CD4-positive, alpha-beta T cell (primary cell): ENCODE measurements at regions not wholly inside any gene's neighbourhood (a gene's known extent, or its start where the extent isn't known, plus 50 kb on each side); places are given as distances from the start of the nearest gene placed in this dataset.
"Not testable (repeated sequence)": the region's sequence is repeated elsewhere in the genome, so short reads cannot be mapped to it uniquely, and the experiment has no call there.

Source experiments
- ATAC-seq: fragments of 200-7000 bp; cut with Tn5 transposase; one replicate; pipeline ENCODE4 v1.10.0; 2022; ENCODE audit warnings: mild to moderate bottlenecking; ENCODE audit not compliant: poor library complexity
- CTCF ChIA-PET: fragments of 350-600 bp; sonication (Branson Sonifier 250); formaldehyde crosslinking; loops from one replicate; lab custom pipeline; 2021; ENCODE audit warnings: antibody characterized with exemption, inconsistent platforms; lab: Charles Lee
- POLR2A ChIA-PET: fragments of 350-600 bp; sonication (Branson Sonifier 250); formaldehyde crosslinking; loops from one replicate; lab custom pipeline; 2021; ENCODE audit warnings: antibody characterized with exemption, inconsistent platforms; lab: Charles Lee
- DNase-seq, 14 experiments: peaks; one replicate each; pipeline ENCODE4 v3.0.0-alpha.2; 2013 to 2020; ENCODE audit warnings: mixed read lengths in 2 of 14
- H3K27ac ChIP-seq, 2 donors: one replicate each; pipeline versions ENCODE4 v1.5.1 to v1.7.0; 2013; ENCODE audit warnings: low read length in 2 of 2, low read depth in 1 of 2, mild to moderate bottlenecking in 1 of 2
- H3K27me3 ChIP-seq, 2 experiments: 1 replicate in 1 of 2; 2 replicates in 1 of 2; pipeline versions ENCODE4 v1.6.1 to v1.7.0; 2013; ENCODE audit warnings: low read length in 2 of 2, control low read depth in 1 of 2, mild to moderate bottlenecking in 1 of 2, moderate library complexity in 1 of 2; ENCODE audit not compliant: insufficient read depth in 2 of 2, control insufficient read depth in 1 of 2
- H3K36me3 ChIP-seq: one replicate; pipeline ENCODE4 v1.6.1; 2013; ENCODE audit warnings: low read length, control low read depth; ENCODE audit not compliant: insufficient read depth
- H3K4me1 ChIP-seq: one replicate; pipeline ENCODE4 v1.6.1; 2013; ENCODE audit warnings: low read length, control low read depth; ENCODE audit not compliant: insufficient read depth
- H3K4me3 ChIP-seq: one replicate; pipeline ENCODE4 v1.5.1; 2013; ENCODE audit warnings: mild to moderate bottlenecking, low read length, moderate library complexity
- H3K9me3 ChIP-seq, 2 experiments: 1 replicate in 1 of 2; 2 replicates in 1 of 2; pipeline versions ENCODE4 v1.6.1 to v1.7.0; 2013; ENCODE audit warnings: low read length in 2 of 2, mild to moderate bottlenecking in 2 of 2, control low read depth in 1 of 2, moderate library complexity in 1 of 2; ENCODE audit not compliant: control insufficient read depth in 1 of 2, insufficient read depth in 1 of 2
- H3K27ac Mint-ChIP-seq: one replicate; pipeline ENCODE4 v1.8.0; 2020; ENCODE audit warnings: mixed read lengths
- H3K27me3 Mint-ChIP-seq: one replicate; pipeline ENCODE4 v1.8.0; 2021; ENCODE audit warnings: mixed read lengths
- H3K36me3 Mint-ChIP-seq: one replicate; pipeline ENCODE4 v1.8.0; 2021; ENCODE audit warnings: low read depth, mixed read lengths
- H3K4me1 Mint-ChIP-seq: one replicate; pipeline ENCODE4 v1.8.0; 2021; ENCODE audit warnings: low read depth, mixed read lengths
- H3K4me3 Mint-ChIP-seq: one replicate; pipeline ENCODE4 v1.8.0; 2020; ENCODE audit warnings: mild to moderate bottlenecking, mixed read lengths
- H3K9me3 Mint-ChIP-seq: one replicate; pipeline ENCODE4 v1.8.0; 2020; ENCODE audit warnings: mixed read lengths
- intact Hi-C, 2 experiments: fragments of 100-400 bp; cut with DNase I in 1 of 2; cut with micrococcal nuclease in 1 of 2; formaldehyde crosslinking; loops; one replicate each; pipeline versions ENCODE4 v1.15.1 to v1.9.0; 2023 to 2025; cut with DNase I, micrococcal nuclease
- TF ChIP-seq, protein P1 (sequence below): fragments of 200-600 bp; IDR thresholded peaks from one replicate; pipeline ENCODE4 v1.8.0; 2022; ENCODE audit warnings: antibody characterized with exemption, mild to moderate bottlenecking

DNA sequence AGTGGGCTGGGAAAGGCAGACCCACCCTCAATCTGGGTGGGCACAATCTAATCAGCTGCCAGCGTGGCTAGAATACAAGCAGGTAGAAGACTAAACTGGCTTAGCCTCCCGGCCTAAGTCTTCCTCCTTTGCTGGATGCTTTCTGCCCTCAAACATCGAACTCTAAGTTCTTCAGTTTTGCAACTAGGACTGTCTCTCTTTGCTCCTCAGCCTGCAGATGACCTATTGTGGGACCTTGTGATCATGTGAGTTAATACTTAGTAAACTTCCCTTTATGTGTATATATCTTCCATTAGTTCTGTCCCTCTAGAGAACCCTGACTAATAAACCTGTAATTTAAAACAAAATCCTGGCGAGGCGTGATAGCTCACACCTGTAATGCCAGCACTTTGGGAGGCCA lies 51.8 kb upstream of the SLC39A8 start:
- H3K9me3 ChIP-seq, H3K4me1 Mint-ChIP-seq, H3K36me3 Mint-ChIP-seq, H3K27me3 Mint-ChIP-seq, H3K27ac Mint-ChIP-seq, ATAC-seq, CTCF ChIA-PET, H3K4me1 ChIP-seq, intact Hi-C loops, H3K27me3 ChIP-seq, H3K9me3 Mint-ChIP-seq, H3K4me3 ChIP-seq, DNase-seq, H3K36me3 ChIP-seq, POLR2A ChIA-PET, H3K4me3 Mint-ChIP-seq, H3K27ac ChIP-seq: not testable (repeated sequence)

DNA sequence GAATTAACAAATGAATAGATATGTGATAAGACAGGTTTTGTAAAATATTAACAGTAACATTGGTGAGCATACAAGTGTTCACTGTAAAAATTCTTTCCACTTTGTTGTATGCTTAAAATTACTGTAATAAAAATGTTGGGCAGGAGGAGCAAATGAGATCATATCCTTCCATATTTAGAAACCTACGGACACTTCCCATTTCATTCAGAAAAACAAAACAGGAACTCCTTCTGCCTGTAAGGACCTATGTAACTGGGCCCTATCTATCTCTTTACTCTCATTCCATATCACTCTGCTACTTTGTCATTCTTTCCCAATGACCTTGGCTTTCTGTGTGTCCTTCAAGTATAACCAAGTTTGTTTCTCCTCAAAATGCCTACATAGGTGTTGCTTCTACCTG lies 53.7 kb upstream of the SLC39A8 start:
- H3K4me3 Mint-ChIP-seq = no peak overlapping the region
- intact Hi-C loops = no loop called here

DNA sequence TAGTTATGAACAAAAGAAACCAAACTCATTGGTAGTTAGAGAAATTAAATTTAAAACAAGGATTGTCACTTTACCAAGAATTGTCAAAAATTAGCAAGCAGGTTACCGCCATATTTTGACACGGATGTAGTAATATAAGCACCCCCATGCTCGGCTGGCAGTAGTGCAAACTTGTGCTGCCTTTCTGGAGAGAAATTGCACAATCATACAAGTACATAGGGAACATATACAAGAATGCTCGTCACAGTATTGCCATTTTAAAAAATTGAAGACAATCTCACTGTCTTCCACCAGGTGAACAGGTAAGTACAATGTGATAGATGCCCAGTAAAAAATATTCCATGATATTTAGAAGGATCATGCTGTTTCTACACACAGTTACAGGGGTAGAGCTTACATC lies 55.6 kb upstream of the SLC39A8 start:
- H3K36me3 Mint-ChIP-seq = no peaks in the 10 kb centered on the region
- no peaks in the 10 kb centered on the region for H3K27me3 Mint-ChIP-seq
- Histone ChIP-seq H3K27ac (no peak overlapping the region), H3K27me3 (no peaks in the 10 kb centered on the region), H3K9me3 (no peaks in the 10 kb centered on the region), H3K36me3 (no peaks in the 10 kb centered on the region), H3K4me3 (no peak overlapping the region), H3K4me1 (no peaks in the 10 kb centered on the region)
- H3K9me3 Mint-ChIP-seq = no peaks in the 10 kb centered on the region
- H3K4me3 Mint-ChIP-seq = no peak overlapping the region
- H3K27ac Mint-ChIP-seq = no peak overlapping the region
- intact Hi-C loops = no loop called here
- no peak for DNase-seq
- no peak for ATAC-seq
- TF ChIP-seq, protein P1, sequence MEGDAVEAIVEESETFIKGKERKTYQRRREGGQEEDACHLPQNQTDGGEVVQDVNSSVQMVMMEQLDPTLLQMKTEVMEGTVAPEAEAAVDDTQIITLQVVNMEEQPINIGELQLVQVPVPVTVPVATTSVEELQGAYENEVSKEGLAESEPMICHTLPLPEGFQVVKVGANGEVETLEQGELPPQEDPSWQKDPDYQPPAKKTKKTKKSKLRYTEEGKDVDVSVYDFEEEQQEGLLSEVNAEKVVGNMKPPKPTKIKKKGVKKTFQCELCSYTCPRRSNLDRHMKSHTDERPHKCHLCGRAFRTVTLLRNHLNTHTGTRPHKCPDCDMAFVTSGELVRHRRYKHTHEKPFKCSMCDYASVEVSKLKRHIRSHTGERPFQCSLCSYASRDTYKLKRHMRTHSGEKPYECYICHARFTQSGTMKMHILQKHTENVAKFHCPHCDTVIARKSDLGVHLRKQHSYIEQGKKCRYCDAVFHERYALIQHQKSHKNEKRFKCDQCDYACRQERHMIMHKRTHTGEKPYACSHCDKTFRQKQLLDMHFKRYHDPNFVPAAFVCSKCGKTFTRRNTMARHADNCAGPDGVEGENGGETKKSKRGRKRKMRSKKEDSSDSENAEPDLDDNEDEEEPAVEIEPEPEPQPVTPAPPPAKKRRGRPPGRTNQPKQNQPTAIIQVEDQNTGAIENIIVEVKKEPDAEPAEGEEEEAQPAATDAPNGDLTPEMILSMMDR = no peak
- ChIA-PET POLR2A (no interaction called here), CTCF (no interaction called here)
- no peaks in the 10 kb centered on the region for H3K4me1 Mint-ChIP-seq

More for the DNA sequence above, 53.7 kb upstream of the SLC39A8 start:
- Histone ChIP-seq H3K27ac (no peak overlapping the region), H3K4me1 (no peaks in the 10 kb centered on the region), H3K27me3 (no peaks in the 10 kb centered on the region), H3K4me3 (no peak overlapping the region), H3K9me3 (no peaks in the 10 kb centered on the region), H3K36me3 (no peaks in the 10 kb centered on the region)
- no peaks in the 10 kb centered on the region for H3K36me3 Mint-ChIP-seq
- H3K27ac Mint-ChIP-seq = no peak overlapping the region
- DNase-seq = peak in 2 of 14 experiments; percentile 16 to 21
- H3K27me3 Mint-ChIP-seq = no peaks in the 10 kb centered on the region
- no peak for ATAC-seq
- no peaks in the 10 kb centered on the region for H3K9me3 Mint-ChIP-seq
- no peaks in the 10 kb centered on the region for H3K4me1 Mint-ChIP-seq
- POLR2A ChIA-PET = no interaction called here
- CTCF ChIA-PET = no interaction called here
- TF ChIP-seq, protein P1 = no peak

DNA sequence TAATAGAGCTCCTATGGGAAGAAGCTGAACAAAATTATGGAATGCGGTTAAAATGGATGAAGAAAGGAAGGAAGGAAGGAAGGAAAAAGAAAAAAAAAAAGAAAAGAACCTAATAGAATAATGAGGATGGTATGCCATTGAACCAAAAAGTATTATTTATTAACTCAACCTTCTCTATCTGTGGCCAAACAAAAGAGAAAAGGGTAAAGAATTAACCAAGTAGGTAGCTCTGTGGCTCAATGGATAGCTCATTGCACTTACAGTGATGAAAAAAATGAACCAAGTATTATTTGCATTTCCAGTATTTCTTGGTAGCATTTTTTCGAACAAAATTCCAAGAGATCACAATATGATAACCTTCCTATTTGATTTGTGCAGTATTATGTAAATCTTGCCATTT lies 56.9 kb upstream of the SLC39A8 start:
- no peaks in the 10 kb centered on the region for H3K36me3 ChIP-seq
- intact Hi-C loops = no loop called here
- Mint-ChIP-seq H3K4me3 (no peak overlapping the region), H3K27ac (no peak overlapping the region), H3K36me3 (no peaks in the 10 kb centered on the region), H3K27me3 (no peaks in the 10 kb centered on the region), H3K4me1 (no peaks in the 10 kb centered on the region), H3K9me3 (no peaks in the 10 kb centered on the region)
- no peaks in the 10 kb centered on the region for H3K9me3 ChIP-seq
- H3K4me1 ChIP-seq = no peaks in the 10 kb centered on the region
- TF ChIP-seq, protein P1 = no peak
- ATAC-seq (no peak), DNase-seq (no peak)
- H3K27ac ChIP-seq = no peak overlapping the region
- ChIA-PET CTCF (no interaction called here), POLR2A (no interaction called here)
- no peak overlapping the region for H3K4me3 ChIP-seq
- H3K27me3 ChIP-seq = no peaks in the 10 kb centered on the region
